ENCODE measurements at regions not wholly inside any gene's neighbourhood (a gene's known extent, or its start where the extent isn't known, plus 50 kb on each side); places are given as distances from the start of the nearest gene placed in this dataset.
"Not testable (repeated sequence)": the region's sequence is repeated elsewhere in the genome, so short reads cannot be mapped to it uniquely, and the experiment has no call there.

DNA sequence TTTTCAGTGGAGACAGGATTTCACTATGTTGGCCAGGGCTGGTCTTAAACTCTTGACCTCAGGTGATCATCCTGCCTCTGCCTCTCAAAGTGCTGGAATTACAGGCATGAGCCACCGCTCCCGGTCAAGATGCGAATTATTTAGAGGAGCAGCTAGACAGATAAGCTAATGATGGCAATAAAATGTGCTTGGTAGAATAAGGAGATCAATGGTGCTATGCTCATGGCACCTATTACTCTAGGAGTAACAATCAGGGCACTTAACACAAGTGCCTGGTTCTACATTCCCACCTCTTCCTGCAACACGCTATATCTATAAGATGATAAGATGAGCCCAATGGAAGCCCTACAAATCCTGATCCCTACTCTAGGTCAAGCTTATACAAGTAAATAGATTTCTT lies 61.4 kb upstream of the LOC128125822 start:
- no peak overlapping the region for H3K4me3 Mint-ChIP-seq
- no peaks in the 10 kb centered on the region for H3K9me3 Mint-ChIP-seq
- no peak overlapping the region for H2AFZ ChIP-seq (replicated peaks)
- no peak for TF ChIP-seq CTCF (IDR thresholded peaks at IDR 0.05)
- TF ChIP-seq EZH2phosphoT487 (IDR thresholded peaks at IDR 0.05) = no peak
- TF ChIP-seq EZH2 (IDR thresholded peaks at IDR 0.05) = no peak
- no peaks in the 10 kb centered on the region for H3K79me2 ChIP-seq (ENCODE audit: low read depth)
- H3K9me3 ChIP-seq (ENCODE audit: low read depth) = no peaks in the 10 kb centered on the region
- no peak overlapping the region for H3K4me2 ChIP-seq
- H3K36me3 ChIP-seq = no peaks in the 10 kb centered on the region
- DNase-seq (ENCODE audit: low spot score) = no peak
- no peaks in the 10 kb centered on the region for H3K4me1 ChIP-seq
- H3K27ac ChIP-seq = no peak overlapping the region
- H3K36me3 Mint-ChIP-seq = no peaks in the 10 kb centered on the region
- no peaks in the 10 kb centered on the region for H3F3A ChIP-seq (ENCODE audit: low read depth)
- no peak overlapping the region for H3K27ac Mint-ChIP-seq
- H3K27me3 Mint-ChIP-seq (ENCODE audit: insufficient read depth, low read depth) = no peaks in the 10 kb centered on the region
- H4K20me1 ChIP-seq (ENCODE audit: low read depth) = no peaks in the 10 kb centered on the region
- H3K27me3 ChIP-seq = no peaks in the 10 kb centered on the region
- H3K4me3 ChIP-seq = no peak overlapping the region
- H3K4me1 Mint-ChIP-seq = no peaks in the 10 kb centered on the region
- H3K9ac ChIP-seq = no peak overlapping the region

DNA sequence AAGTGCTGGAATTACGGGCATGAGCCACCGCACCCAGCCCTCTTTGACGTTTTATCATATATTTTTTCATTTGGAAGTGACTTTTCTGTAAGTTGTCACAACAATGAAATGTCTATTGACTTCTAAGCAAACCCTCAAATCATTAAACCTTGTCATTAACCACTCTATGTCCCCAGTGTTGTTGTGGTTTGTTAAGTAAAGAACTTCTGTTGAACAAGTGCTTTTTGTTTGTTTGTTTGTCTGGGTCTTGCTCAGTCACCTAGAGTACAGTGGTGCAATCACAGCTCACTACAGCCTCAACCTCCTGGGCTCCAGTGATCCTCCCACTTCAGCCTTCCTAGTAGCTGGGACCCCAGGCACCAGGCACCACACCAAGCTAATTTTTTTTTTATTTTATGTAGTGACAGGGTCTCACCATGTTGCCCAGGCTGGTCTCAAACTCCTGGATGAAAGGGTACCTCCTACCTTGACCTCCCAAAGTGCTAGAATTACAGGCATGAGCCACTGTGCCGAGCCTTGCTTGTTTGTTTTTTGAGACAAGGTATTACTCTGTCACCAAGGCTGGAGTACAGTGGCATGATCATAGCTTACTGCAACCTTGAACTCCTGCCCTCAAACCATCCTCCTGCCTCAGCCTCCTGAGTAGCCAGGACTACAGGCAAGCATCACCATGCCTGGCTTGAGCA lies 57.6 kb upstream of the LOC128125822 start:
- H3K36me3 Mint-ChIP-seq = no peaks in the 10 kb centered on the region
- no peak overlapping the region for H3K4me3 Mint-ChIP-seq
- H4K20me1 ChIP-seq (ENCODE audit: low read depth) = no peaks in the 10 kb centered on the region
- H3K27me3 Mint-ChIP-seq (ENCODE audit: insufficient read depth, low read depth) = no peaks in the 10 kb centered on the region
- TF ChIP-seq EZH2phosphoT487 (IDR thresholded peaks at IDR 0.05) (no peak), CTCF (IDR thresholded peaks at IDR 0.05) (no peak), EZH2 (IDR thresholded peaks at IDR 0.05) (no peak)
- no peaks in the 10 kb centered on the region for H3K27me3 ChIP-seq
- no peaks in the 10 kb centered on the region for H3K9me3 ChIP-seq (ENCODE audit: low read depth)
- H3K4me1 ChIP-seq = no peaks in the 10 kb centered on the region
- peak overlapping the region; percentile 33 for H3K27ac Mint-ChIP-seq
- H3K9ac ChIP-seq = no peak overlapping the region
- no peak for DNase-seq (ENCODE audit: low spot score)
- H2AFZ ChIP-seq (replicated peaks) = no peak overlapping the region
- no peaks in the 10 kb centered on the region for H3K79me2 ChIP-seq (ENCODE audit: low read depth)
- no peaks in the 10 kb centered on the region for H3K36me3 ChIP-seq
- H3K27ac ChIP-seq = no peak overlapping the region
- no peaks in the 10 kb centered on the region for H3K9me3 Mint-ChIP-seq
- no peak overlapping the region for H3K4me3 ChIP-seq
- no peaks in the 10 kb centered on the region for H3K4me1 Mint-ChIP-seq
- H3F3A ChIP-seq (ENCODE audit: low read depth) = no peaks in the 10 kb centered on the region
- H3K4me2 ChIP-seq = no peak overlapping the region

DNA sequence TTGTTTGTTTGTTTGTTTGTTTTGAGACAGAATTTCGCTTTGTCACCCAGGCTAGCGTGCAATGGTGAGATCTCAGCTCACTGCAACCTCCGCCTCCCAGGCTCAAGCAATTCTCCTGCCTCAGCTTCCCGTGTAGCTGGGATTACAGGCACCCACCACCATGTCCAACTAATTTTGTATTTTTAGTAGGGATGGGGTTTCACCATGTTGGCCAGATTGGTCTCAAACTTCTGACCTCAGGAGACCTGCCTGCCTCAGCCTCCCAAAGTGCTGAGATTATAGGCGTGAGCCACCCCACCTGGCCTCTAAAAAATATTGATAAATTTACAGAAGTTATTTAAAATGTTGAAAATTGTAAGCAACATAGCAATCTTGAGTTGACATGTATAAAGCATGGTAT lies 57.1 kb upstream of the LOC128125822 start:
- not testable (repeated sequence) for H3K27ac ChIP-seq; H4K20me1 ChIP-seq (ENCODE audit: low read depth); H3K27me3 Mint-ChIP-seq (ENCODE audit: insufficient read depth, low read depth); H3K4me3 Mint-ChIP-seq; H3K4me1 ChIP-seq; DNase-seq (ENCODE audit: low spot score); H3K9me3 Mint-ChIP-seq; H3K9me3 ChIP-seq (ENCODE audit: low read depth); H3F3A ChIP-seq (ENCODE audit: low read depth); H3K27me3 ChIP-seq; H2AFZ ChIP-seq (replicated peaks); H3K27ac Mint-ChIP-seq; H3K79me2 ChIP-seq (ENCODE audit: low read depth); H3K4me2 ChIP-seq; H3K4me1 Mint-ChIP-seq; H3K9ac ChIP-seq; H3K36me3 ChIP-seq; H3K4me3 ChIP-seq; H3K36me3 Mint-ChIP-seq

DNA sequence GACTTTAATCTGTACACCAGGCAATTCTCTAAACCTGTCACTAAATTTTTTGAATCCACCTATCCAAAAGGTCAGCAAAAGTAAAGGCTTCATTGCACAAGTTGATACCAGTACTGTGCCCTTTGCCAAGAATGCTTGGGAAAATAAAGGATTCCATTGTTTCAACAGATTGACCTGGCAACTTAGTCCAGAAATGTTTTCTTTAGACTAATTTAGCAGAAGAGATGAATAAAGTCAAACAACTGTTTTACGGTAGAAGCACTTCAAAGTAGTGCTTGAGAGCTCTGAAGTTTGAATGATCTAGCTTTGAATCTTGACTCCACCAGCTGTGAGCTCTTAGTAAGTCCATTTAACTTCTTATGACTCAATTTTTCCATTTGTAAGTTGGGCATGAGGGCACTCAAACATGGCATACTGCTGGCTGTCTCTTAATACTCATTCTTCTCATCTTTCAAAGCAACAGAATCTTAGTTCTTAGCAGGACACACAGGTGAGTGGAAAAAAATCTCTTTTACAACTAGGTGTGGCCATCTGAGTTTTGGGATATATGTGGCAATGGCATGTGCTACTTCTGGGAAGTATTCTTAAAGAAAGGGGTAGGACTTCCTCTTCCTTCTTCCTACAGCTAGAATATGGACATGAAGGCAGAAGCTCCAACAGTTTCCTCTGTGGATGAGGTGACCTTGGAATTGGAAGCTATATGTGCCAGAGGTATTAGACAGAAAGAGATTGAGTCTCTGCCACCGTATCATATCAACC lies 55.9 kb upstream of the LOC128125822 start:
- Mint-ChIP-seq H3K4me1 (no peaks in the 10 kb centered on the region), H3K4me3 (no peak overlapping the region), H3K27ac (no peak overlapping the region), H3K9me3 (no peaks in the 10 kb centered on the region), H3K27me3 (ENCODE audit: insufficient read depth, low read depth) (no peaks in the 10 kb centered on the region), H3K36me3 (no peaks in the 10 kb centered on the region)
- Histone ChIP-seq H3K9me3 (ENCODE audit: low read depth) (no peaks in the 10 kb centered on the region), H3K36me3 (no peaks in the 10 kb centered on the region), H4K20me1 (ENCODE audit: low read depth) (no peaks in the 10 kb centered on the region), H2AFZ (replicated peaks) (peak overlapping the region; percentile 2), H3K4me1 (no peaks in the 10 kb centered on the region), H3K79me2 (ENCODE audit: low read depth) (no peaks in the 10 kb centered on the region), H3K27me3 (no peaks in the 10 kb centered on the region), H3K4me2 (no peak overlapping the region), H3K4me3 (no peak overlapping the region), H3K9ac (no peak overlapping the region), H3F3A (ENCODE audit: low read depth) (no peaks in the 10 kb centered on the region), H3K27ac (no peak overlapping the region)
- DNase-seq (ENCODE audit: low spot score) = no peak
- TF ChIP-seq CTCF (IDR thresholded peaks at IDR 0.05) (no peak), EZH2phosphoT487 (IDR thresholded peaks at IDR 0.05) (no peak), EZH2 (IDR thresholded peaks at IDR 0.05) (no peak)

Measured in neural progenitor cell (in vitro differentiated cells).